HepG2 (cell line): ENCODE measurements at regions not wholly inside any gene's neighbourhood (a gene's known extent, or its start where the extent isn't known, plus 50 kb on each side); places are given as distances from the start of the nearest gene placed in this dataset.

Experiments used
- CENPT ChIP-seq: sonication (generic); formaldehyde crosslinking; IDR thresholded peaks from 2 replicates; pipeline ENCODE4 v1.8.0; 2022; ENCODE audit warnings: low read depth, mild to moderate bottlenecking, moderate library complexity, missing genetic modification reagents
- CREB1 ChIP-seq, 2 experiments: fragments of 450-650 bp in 1 of 2; IDR thresholded peaks; 2 replicates each; pipeline ENCODE4 v1.6.1; 2016 to 2017; ENCODE audit warnings: control low read depth in 1 of 2, mild to moderate bottlenecking in 1 of 2, missing compliant biosample characterization in 1 of 2, missing genetic modification characterization in 1 of 2
- DMAP1 ChIP-seq: IDR thresholded peaks from 2 replicates; pipeline ENCODE4 v1.6.1; 2016
- ELF1 ChIP-seq: sonication (generic); formaldehyde crosslinking; IDR thresholded peaks from 2 replicates; pipeline ENCODE4 v1.4.0; 2020; ENCODE audit warnings: missing genetic modification reagents
- HNF4A ChIP-seq: sonication (generic); formaldehyde crosslinking; IDR thresholded peaks from 2 replicates; pipeline ENCODE4 v1.4.0; 2020; ENCODE audit warnings: missing genetic modification reagents
- IRX3 ChIP-seq: sonication (generic); formaldehyde crosslinking; IDR thresholded peaks from 2 replicates; pipeline ENCODE4 v1.8.1; 2023; ENCODE audit warnings: mild to moderate bottlenecking, low read depth, missing genetic modification reagents, borderline replicate concordance
- NFRKB ChIP-seq: fragments of 450-650 bp; IDR thresholded peaks from 2 replicates; pipeline ENCODE4 v1.6.1; 2017
- RARA ChIP-seq: IDR thresholded peaks from 2 replicates; pipeline ENCODE4 v1.6.1; 2016; ENCODE audit warnings: missing genetic modification reagents, missing compliant biosample characterization
- SAP130 ChIP-seq: IDR thresholded peaks from 2 replicates; pipeline ENCODE4 v1.6.1; 2016; ENCODE audit warnings: low read depth
- XBP1 ChIP-seq: sonication (generic); formaldehyde crosslinking; IDR thresholded peaks from 2 replicates; pipeline ENCODE4 v1.5.0; 2020; ENCODE audit warnings: missing genetic modification reagents
- ZC3H13 ChIP-seq: sonication (generic); formaldehyde crosslinking; IDR thresholded peaks from 2 replicates; pipeline ENCODE4 v1.8.1; 2023; ENCODE audit warnings: mild to moderate bottlenecking, missing genetic modification reagents, moderate library complexity
- ZMYM2 ChIP-seq: sonication (generic); formaldehyde crosslinking; IDR thresholded peaks from 2 replicates; pipeline ENCODE4 v1.8.0; 2022; ENCODE audit warnings: mild to moderate bottlenecking, missing genetic modification reagents
- ZNF230 ChIP-seq: sonication (generic); formaldehyde crosslinking; IDR thresholded peaks from 2 replicates; pipeline ENCODE4 v1.4.0; 2020; ENCODE audit warnings: mild to moderate bottlenecking, missing genetic modification reagents
- ZNF263 ChIP-seq: sonication (generic); formaldehyde crosslinking; IDR thresholded peaks from 2 replicates; pipeline ENCODE4 v1.4.0; 2020; ENCODE audit warnings: missing genetic modification reagents
- ZNF382 ChIP-seq: sonication (generic); formaldehyde crosslinking; IDR thresholded peaks from 2 replicates; pipeline ENCODE4 v1.5.0; 2020; ENCODE audit warnings: missing genetic modification reagents, mild to moderate bottlenecking, borderline replicate concordance
- ZNF512 ChIP-seq: sonication (generic); formaldehyde crosslinking; IDR thresholded peaks from 2 replicates; pipeline ENCODE4 v1.4.0; 2020; ENCODE audit warnings: mild to moderate bottlenecking, missing genetic modification reagents
- ZNF576 ChIP-seq: sonication (generic); formaldehyde crosslinking; IDR thresholded peaks from 2 replicates; pipeline ENCODE4 v1.4.0; 2020; ENCODE audit warnings: mild to moderate bottlenecking, missing genetic modification reagents
- ZNF644 ChIP-seq: IDR thresholded peaks from 2 replicates; pipeline ENCODE4 v1.6.1; 2016; ENCODE audit warnings: low read depth
- ZNF780A ChIP-seq: sonication (generic); formaldehyde crosslinking; IDR thresholded peaks from 2 replicates; pipeline ENCODE4 v1.8.0; 2022; ENCODE audit warnings: mild to moderate bottlenecking, missing genetic modification reagents, moderate library complexity
- ZSCAN12 ChIP-seq: sonication (generic); formaldehyde crosslinking; IDR thresholded peaks from 2 replicates; pipeline ENCODE4 v1.9.0; 2021; ENCODE audit warnings: mild to moderate bottlenecking, missing genetic modification reagents
- TF ChIP-seq, protein P1 (sequence below): sonication (generic); formaldehyde crosslinking; conservative IDR thresholded peaks from 2 replicates; pipeline ENCODE4 v1.4.0; 2020; ENCODE audit warnings: missing genetic modification reagents
- TF ChIP-seq, protein P2 (sequence below): sonication (generic); formaldehyde crosslinking; IDR thresholded peaks from 2 replicates; pipeline ENCODE4 v1.4.0; 2020; ENCODE audit warnings: missing genetic modification reagents

GRCh38 chr6:137370871-137371633 lies 123.1 kb downstream of the OLIG3 start (continued):
- TF ChIP-seq ZNF576 (CRISPR knock-in tag) (no peak), ZNF644 (no peak; the same call in 1 of the 2 replicates), SAP130 (CRISPR knock-in tag) (0 out of 2 replicates have a peak, but pooled peaks have one; percentile 23), XBP1 (CRISPR knock-in tag) (no peak), ZC3H13 (CRISPR knock-in tag) (no peak), ZSCAN12 (no peak), RARA (CRISPR knock-in tag) (peak; percentile 39; the same call in 1 of the 2 replicates), ZNF512 (CRISPR knock-in tag) (peak; percentile 74; the same call in 1 of the 2 replicates), NFRKB (no peak), ELF1 (CRISPR knock-in tag) (no peak; the same call in 1 of the 2 replicates), DMAP1 (CRISPR knock-in tag) (no peak), CENPT (CRISPR knock-in tag) (no peak), ZNF780A (CRISPR knock-in tag) (no peak), ZNF382 (CRISPR knock-in tag) (no peak), IRX3 (CRISPR knock-in tag) (no peak), CREB1 (IDR thresholded peaks at IDR 0.05) (no peak), CREB1 (CRISPR knock-in tag; IDR thresholded peaks at IDR 0.05) (0 out of 2 replicates have a peak, but pooled peaks have one; percentile 30), ZNF263 (no peak), ZNF230 (CRISPR knock-in tag) (no peak), ZMYM2 (0 out of 2 replicates have a peak, but pooled peaks have one; percentile 22), HNF4A (CRISPR knock-in tag) (peak; percentile 51)
- TF ChIP-seq, protein P1, sequence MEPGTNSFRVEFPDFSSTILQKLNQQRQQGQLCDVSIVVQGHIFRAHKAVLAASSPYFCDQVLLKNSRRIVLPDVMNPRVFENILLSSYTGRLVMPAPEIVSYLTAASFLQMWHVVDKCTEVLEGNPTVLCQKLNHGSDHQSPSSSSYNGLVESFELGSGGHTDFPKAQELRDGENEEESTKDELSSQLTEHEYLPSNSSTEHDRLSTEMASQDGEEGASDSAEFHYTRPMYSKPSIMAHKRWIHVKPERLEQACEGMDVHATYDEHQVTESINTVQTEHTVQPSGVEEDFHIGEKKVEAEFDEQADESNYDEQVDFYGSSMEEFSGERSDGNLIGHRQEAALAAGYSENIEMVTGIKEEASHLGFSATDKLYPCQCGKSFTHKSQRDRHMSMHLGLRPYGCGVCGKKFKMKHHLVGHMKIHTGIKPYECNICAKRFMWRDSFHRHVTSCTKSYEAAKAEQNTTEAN (CRISPR knock-in tag), result no peak
- TF ChIP-seq, protein P2, sequence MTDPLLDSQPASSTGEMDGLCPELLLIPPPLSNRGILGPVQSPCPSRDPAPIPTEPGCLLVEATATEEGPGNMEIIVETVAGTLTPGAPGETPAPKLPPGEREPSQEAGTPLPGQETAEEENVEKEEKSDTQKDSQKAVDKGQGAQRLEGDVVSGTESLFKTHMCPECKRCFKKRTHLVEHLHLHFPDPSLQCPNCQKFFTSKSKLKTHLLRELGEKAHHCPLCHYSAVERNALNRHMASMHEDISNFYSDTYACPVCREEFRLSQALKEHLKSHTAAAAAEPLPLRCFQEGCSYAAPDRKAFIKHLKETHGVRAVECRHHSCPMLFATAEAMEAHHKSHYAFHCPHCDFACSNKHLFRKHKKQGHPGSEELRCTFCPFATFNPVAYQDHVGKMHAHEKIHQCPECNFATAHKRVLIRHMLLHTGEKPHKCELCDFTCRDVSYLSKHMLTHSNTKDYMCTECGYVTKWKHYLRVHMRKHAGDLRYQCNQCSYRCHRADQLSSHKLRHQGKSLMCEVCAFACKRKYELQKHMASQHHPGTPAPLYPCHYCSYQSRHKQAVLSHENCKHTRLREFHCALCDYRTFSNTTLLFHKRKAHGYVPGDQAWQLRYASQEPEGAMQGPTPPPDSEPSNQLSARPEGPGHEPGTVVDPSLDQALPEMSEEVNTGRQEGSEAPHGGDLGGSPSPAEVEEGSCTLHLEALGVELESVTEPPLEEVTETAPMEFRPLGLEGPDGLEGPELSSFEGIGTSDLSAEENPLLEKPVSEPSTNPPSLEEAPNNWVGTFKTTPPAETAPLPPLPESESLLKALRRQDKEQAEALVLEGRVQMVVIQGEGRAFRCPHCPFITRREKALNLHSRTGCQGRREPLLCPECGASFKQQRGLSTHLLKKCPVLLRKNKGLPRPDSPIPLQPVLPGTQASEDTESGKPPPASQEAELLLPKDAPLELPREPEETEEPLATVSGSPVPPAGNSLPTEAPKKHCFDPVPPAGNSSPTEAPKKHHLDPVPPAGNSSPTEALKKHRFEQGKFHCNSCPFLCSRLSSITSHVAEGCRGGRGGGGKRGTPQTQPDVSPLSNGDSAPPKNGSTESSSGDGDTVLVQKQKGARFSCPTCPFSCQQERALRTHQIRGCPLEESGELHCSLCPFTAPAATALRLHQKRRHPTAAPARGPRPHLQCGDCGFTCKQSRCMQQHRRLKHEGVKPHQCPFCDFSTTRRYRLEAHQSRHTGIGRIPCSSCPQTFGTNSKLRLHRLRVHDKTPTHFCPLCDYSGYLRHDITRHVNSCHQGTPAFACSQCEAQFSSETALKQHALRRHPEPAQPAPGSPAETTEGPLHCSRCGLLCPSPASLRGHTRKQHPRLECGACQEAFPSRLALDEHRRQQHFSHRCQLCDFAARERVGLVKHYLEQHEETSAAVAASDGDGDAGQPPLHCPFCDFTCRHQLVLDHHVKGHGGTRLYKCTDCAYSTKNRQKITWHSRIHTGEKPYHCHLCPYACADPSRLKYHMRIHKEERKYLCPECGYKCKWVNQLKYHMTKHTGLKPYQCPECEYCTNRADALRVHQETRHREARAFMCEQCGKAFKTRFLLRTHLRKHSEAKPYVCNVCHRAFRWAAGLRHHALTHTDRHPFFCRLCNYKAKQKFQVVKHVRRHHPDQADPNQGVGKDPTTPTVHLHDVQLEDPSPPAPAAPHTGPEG (CRISPR knock-in tag), result no peak
